ENCODE measurements at regions not wholly inside any gene's neighbourhood (a gene's known extent, or its start where the extent isn't known, plus 50 kb on each side); places are given as distances from the start of the nearest gene placed in this dataset.

DNA sequence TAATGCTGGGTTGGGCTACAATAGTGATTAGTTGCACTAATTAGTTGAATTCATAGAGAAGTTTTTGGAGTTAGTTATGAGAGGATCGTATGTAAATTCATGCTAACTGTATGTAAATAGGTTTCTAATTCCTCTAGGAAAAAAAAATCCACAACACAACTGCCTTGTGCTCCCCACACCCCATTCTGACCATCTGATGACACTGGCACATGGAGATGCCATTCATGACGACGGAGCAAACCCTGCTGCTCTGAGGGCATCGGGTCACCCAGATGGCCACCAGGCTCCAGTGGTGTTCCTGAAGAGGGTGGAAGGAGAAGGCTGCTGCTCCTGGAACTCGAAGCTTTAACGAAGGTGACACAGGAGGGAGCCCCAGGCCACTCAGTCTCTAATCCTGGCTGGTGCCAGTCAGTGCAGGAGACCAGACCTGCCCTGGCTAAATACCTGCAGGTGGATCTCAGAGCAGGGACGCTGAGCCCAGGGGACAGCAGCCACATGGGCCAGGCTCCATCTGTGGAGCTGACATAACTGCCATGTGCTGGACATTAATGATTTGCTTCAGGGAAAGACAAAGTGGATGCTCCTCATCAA, 90.3 kb downstream of the FAM50B start:
- no peak for ATAC-seq
- WGBS (ENCODE audit: insufficient coverage, low coverage, low lambda C conversion rate, missing lambda C conversion rate), result 33% methylated on average over 2 of the region's 7 CpGs
- intact Hi-C loops (cut with DNase I), result no loop called here
- H3K9me3 ChIP-seq, result no peaks in the 10 kb centered on the region
- H3K4me1 ChIP-seq, result no peaks in the 10 kb centered on the region
- H3K36me3 ChIP-seq, result no peaks in the 10 kb centered on the region
- H3K4me3 ChIP-seq, result no peak overlapping the region
- no peaks in the 10 kb centered on the region for H3K27me3 ChIP-seq
- TF ChIP-seq CTCF (IDR thresholded peaks at IDR 0.05) (no peak), POLR2A (IDR thresholded peaks at IDR 0.05) (no peak)
- no peak overlapping the region for H3K27ac ChIP-seq
- no peak for DNase-seq

DNA sequence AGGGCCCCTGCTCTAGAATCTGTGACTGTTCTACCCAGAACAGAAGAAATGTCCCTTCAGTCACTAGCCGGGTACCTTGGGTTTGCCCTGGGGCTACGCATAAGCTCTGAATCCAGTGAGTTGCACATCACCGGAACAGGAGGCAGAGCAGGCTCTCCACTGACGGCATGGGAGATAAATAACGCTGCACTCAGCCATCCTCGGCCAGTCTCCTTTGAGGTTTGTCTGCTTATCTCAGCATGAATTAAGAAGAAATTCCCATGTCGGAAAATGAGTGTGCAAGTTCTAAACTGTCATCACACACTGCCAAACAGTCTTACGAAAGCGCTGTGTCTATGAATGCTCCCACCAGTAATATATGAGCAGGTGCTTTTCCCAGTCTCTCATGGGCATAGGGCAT, 90.8 kb downstream of the FAM50B start:
- H3K27ac ChIP-seq, result no peak overlapping the region
- H3K27me3 ChIP-seq, result no peaks in the 10 kb centered on the region
- H3K4me1 ChIP-seq, result no peaks in the 10 kb centered on the region
- no peaks in the 10 kb centered on the region for H3K36me3 ChIP-seq
- intact Hi-C loops (cut with DNase I), result no loop called here
- ATAC-seq (no peak), DNase-seq (no peak)
- H3K4me3 ChIP-seq, result no peak overlapping the region
- WGBS (ENCODE audit: insufficient coverage, low coverage, low lambda C conversion rate, missing lambda C conversion rate), result 68% methylated on average over 3 of the region's 9 CpGs
- no peaks in the 10 kb centered on the region for H3K9me3 ChIP-seq
- TF ChIP-seq CTCF (IDR thresholded peaks at IDR 0.05) (no peak), POLR2A (IDR thresholded peaks at IDR 0.05) (no peak)

GRCh38 chr6:3940703-3941102, 91.5 kb downstream of the FAM50B start:
- intact Hi-C loops (cut with DNase I), result no loop called here
- TF ChIP-seq POLR2A (IDR thresholded peaks at IDR 0.05), result no peak
- no peak for TF ChIP-seq CTCF (IDR thresholded peaks at IDR 0.05)
- no peaks in the 10 kb centered on the region for H3K36me3 ChIP-seq
- H3K9me3 ChIP-seq, result no peaks in the 10 kb centered on the region
- no peaks in the 10 kb centered on the region for H3K27me3 ChIP-seq
- H3K4me3 ChIP-seq, result no peak overlapping the region
- WGBS (ENCODE audit: insufficient coverage, low coverage, low lambda C conversion rate, missing lambda C conversion rate), result 60% methylated on average over 1 of the region's 5 CpGs
- no peaks in the 10 kb centered on the region for H3K4me1 ChIP-seq
- DNase-seq (no peak), ATAC-seq (no peak)
- H3K27ac ChIP-seq, result no peak overlapping the region

- intact Hi-C loops (cut with DNase I), result no loop called here
- 46% methylated on average over 5 of the region's 12 CpGs for WGBS (ENCODE audit: insufficient coverage, low coverage, low lambda C conversion rate, missing lambda C conversion rate)
Measured at GRCh38 chr6:3943331-3943765, 94.2 kb downstream of the FAM50B start.

More at GRCh38 chr6:3943331-3943765, 94.2 kb downstream of the FAM50B start:
- no peaks in the 10 kb centered on the region for H3K27me3 ChIP-seq
- H3K36me3 ChIP-seq, result no peaks in the 10 kb centered on the region
- H3K4me3 ChIP-seq, result no peak overlapping the region
- H3K9me3 ChIP-seq, result no peaks in the 10 kb centered on the region
- H3K27ac ChIP-seq, result no peak overlapping the region
- TF ChIP-seq POLR2A (IDR thresholded peaks at IDR 0.05), result no peak
- TF ChIP-seq CTCF (IDR thresholded peaks at IDR 0.05), result no peak
- peak in 2 of 4 donors; percentile 33 to 44 for ATAC-seq
- no peaks in the 10 kb centered on the region for H3K4me1 ChIP-seq
- no peak for DNase-seq

Data from right lobe of liver (tissue), 6 donors.